Motor neuron (in vitro differentiated cells): ENCODE measurements at regions not wholly inside any gene's neighbourhood (a gene's known extent, or its start where the extent isn't known, plus 50 kb on each side); places are given as distances from the start of the nearest gene placed in this dataset.

Experiments
- ATAC-seq, 8 experiments: fragments of 200-7000 bp; cut with Tn5 transposase; replicated peaks in 6 of 8; 2 replicates each; pipeline ENCODE4 v1.8.0; 2021; ENCODE audit warnings: mild to moderate bottlenecking in 8 of 8, moderate library complexity in 8 of 8
- H3K27ac ChIP-seq, 2 donors: fragments of 250-450 bp; sonication (Bioruptor Pico); 2 replicates each; pipeline ENCODE4 v1.9.0; 2021; ENCODE audit warnings: antibody characterized with exemption in 2 of 2, mild to moderate bottlenecking in 2 of 2, moderate library complexity in 1 of 2
- H3K4me1 ChIP-seq, 2 donors: fragments of 250-450 bp; sonication (Bioruptor Pico); replicated peaks in 1 of 2; 2 replicates each; pipeline ENCODE4 v1.6.1; 2021; ENCODE audit warnings: antibody characterized with exemption in 2 of 2, mild to moderate bottlenecking in 2 of 2, moderate library complexity in 1 of 2
- H3K4me3 ChIP-seq, 5 donors: fragments of 250-450 bp; sonication (Bioruptor Pico); 2 replicates each; pipeline ENCODE4 v1.9.0; 2021; ENCODE audit warnings: antibody characterized with exemption in 5 of 5, mild to moderate bottlenecking in 5 of 5, moderate library complexity in 4 of 5
- WGBS, 10 experiments: fragments of 450-650 bp; shearing (Covaris generic); methylation state at CpG; one replicate each; pipeline ENCODE4 v1.0.0; 2022; 5-methylcytosine and 5-hydroxymethylcytosine counted together
- in situ Hi-C, 9 experiments: fragments of 400-800 bp; cut with MboI; loops; one replicate each; pipeline ENCODE4 v1.15.0; 2021; ENCODE audit warnings: low sequenced_read_pairs in 9 of 9, low pct_unique_long_range_greater_than_20kb in 2 of 9; ENCODE audit not compliant: unreplicated experiment in 9 of 9

DNA sequence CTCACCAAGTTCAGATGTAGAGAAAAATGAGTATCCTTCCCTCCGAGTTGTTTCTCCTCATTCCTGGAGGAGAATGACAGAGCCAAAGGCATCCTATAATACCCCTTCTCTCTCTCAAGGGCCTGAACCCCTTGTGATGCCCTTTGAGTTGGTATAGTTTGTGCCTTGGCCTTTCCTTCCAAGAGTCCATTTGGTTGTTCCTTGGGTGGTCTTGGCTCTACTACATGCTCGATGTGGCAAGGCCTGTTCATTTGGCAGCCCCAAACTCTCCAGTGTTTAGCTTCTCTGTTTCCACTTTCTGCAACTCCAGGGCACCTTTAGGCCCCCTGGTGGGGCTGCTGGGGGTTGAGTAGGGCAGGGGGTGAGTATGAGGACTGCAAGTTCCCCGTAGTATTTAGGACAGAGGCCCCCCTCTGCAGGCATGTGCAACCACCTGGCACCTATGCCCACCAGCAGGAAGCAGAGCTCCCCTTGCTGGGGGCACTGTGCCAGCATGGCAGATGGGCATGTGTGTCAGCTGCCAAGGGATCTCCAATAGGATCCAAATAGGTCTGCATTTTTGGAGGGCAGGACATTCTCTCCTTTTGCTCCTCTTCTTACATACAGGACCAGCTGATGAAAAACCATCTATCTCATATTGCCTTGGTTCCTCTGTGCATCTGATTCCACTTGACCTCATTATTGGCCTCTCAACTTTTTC, 217.2 kb upstream of the CADM1 start:
- peaks cover 25 to 36% of the 10 kb centered on the region in 2 donors for H3K4me1 ChIP-seq
- ATAC-seq = no peak
- peak overlapping the region in 1 of 2 donors; percentile 8 for H3K27ac ChIP-seq
- 33 to 100% (median 67%) methylated on average over 1 of the region's 3 CpGs; no CpG with 5 or more reads in 5 of the 10 experiments for WGBS, 10 experiments
- in situ Hi-C loops = no loop called here
- H3K4me3 ChIP-seq = no peak overlapping the region

DNA sequence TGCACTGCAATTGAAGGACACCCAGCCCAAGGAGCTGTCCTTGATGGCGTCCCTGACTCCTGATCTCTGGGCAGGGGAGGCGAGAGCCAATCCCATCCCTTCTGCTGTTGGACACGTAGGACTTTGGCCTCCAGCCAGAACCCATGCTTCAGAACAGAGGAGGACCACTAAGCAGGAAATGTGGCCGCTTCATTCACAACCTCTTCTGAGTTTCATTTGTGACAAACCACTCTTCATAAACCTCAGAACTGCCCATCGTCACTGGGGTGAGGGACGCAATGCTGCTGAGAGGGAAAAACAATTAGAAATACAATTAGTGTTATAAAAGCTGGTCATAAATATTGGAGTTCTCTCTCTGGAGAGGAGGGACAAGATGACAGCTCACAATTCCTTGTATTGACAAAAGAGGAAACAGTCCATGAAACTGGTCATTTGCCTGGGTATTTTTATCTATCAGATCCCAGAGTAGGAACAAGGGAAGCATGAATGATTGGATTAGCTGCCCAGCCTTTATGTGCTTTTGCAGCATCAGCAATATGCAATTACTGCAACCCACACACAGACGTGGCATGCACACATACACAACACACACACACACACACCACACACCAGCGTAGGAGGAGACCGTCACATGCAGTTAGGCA, 216.5 kb upstream of the CADM1 start:
- peak in 5 of 8 experiments; percentile 67 to 79 (median 73) for ATAC-seq
- WGBS, 10 experiments = 3 to 100% (median 42%) methylated on average over 1 to 5 of the region's 9 CpGs; no CpG with 5 or more reads in 1 of the 10 experiments
- in situ Hi-C loops = no loop called here
- Histone ChIP-seq H3K4me1 (peaks cover 30 to 43% of the 10 kb centered on the region in 2 donors), H3K4me3 (no peak overlapping the region), H3K27ac (peak overlapping the region; percentile 1 to 8)

GRCh38 chr11:115718945-115719344, 214.7 kb upstream of the CADM1 start:
- ATAC-seq = no peak
- WGBS, 10 experiments = 5 to 100% (median 60%) methylated on average over 2 to 3 of the region's 3 CpGs; no CpG with 5 or more reads in 4 of the 10 experiments
- H3K27ac ChIP-seq = no peak overlapping the region

GRCh38 chr11:115718106-115718505, 213.9 kb upstream of the CADM1 start:
- no peak for ATAC-seq
- H3K27ac ChIP-seq = no peak overlapping the region
- 0 to 100% (median 70%) methylated on average over 1 to 5 of the region's 6 CpGs; no CpG with 5 or more reads in 1 of the 10 experiments for WGBS, 10 experiments
- in situ Hi-C loops = no loop called here
- H3K4me1 ChIP-seq = peaks cover 30 to 46% of the 10 kb centered on the region in 2 donors
- no peak overlapping the region for H3K4me3 ChIP-seq

More at GRCh38 chr11:115718945-115719344, 214.7 kb upstream of the CADM1 start:
- H3K4me3 ChIP-seq = no peak overlapping the region
- in situ Hi-C loops = no loop called here
- peaks cover 30 to 46% of the 10 kb centered on the region in 2 donors for H3K4me1 ChIP-seq

- Histone ChIP-seq H3K4me3 (no peak overlapping the region), H3K4me1 (peaks cover 30 to 47% of the 10 kb centered on the region in 2 donors), H3K27ac (peak overlapping the region in 1 of 2 donors; percentile 14)
- ATAC-seq = peak in 5 of 8 experiments; percentile 52 to 80 (median 72)
- WGBS, 10 experiments = 6 to 100% (median 51%) methylated on average over 1 to 10 of the region's 29 CpGs; no CpG with 5 or more reads in 1 of the 10 experiments
- in situ Hi-C loops = no loop called here
These were observed 212.7 kb upstream of the CADM1 start for GRCh38 chr11:115716601-115717529.

GRCh38 chr11:115716080-115716479, 211.9 kb upstream of the CADM1 start:
- Histone ChIP-seq H3K27ac (no peak overlapping the region), H3K4me1 (peaks cover 28 to 50% of the 10 kb centered on the region in 2 donors), H3K4me3 (no peak overlapping the region)
- ATAC-seq = no peak
- in situ Hi-C loops = no loop called here
- 0 to 100% (median 93%) methylated on average over 1 to 6 of the region's 7 CpGs; no CpG with 5 or more reads in 3 of the 10 experiments for WGBS, 10 experiments

DNA sequence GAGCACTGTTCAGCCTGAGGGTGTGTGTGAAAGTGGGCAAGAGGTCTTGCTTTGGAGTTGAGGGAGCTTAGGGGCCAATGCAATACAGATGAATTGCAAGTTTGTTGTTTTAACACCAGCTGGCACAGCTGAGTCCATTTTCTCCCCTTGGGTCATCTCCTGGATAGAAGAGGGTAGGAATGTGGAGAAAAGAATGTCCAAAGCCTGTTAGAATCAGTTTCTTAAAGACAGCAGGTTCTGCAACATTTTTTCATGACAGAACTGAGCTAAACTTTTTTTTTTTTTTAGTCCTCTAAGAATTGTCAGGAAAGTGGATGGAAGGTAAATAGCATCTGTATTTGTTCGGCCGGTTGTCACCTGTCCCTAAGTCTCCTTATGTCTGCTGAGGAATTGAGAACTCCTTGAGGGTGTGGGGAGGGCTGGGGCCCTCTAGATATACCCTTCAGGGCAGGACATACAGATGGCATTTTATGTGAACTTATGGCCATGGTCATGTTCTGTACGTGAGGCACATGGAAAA, 211.1 kb upstream of the CADM1 start:
- WGBS, 10 experiments = 45 to 100% (median 83%) methylated on average over 1 to 3 of the region's 3 CpGs; no CpG with 5 or more reads in 3 of the 10 experiments
- Histone ChIP-seq H3K4me3 (no peak overlapping the region), H3K27ac (no peak overlapping the region), H3K4me1 (peaks cover 25 to 50% of the 10 kb centered on the region in 2 donors)
- in situ Hi-C loops = no loop called here
- ATAC-seq = no peak

DNA sequence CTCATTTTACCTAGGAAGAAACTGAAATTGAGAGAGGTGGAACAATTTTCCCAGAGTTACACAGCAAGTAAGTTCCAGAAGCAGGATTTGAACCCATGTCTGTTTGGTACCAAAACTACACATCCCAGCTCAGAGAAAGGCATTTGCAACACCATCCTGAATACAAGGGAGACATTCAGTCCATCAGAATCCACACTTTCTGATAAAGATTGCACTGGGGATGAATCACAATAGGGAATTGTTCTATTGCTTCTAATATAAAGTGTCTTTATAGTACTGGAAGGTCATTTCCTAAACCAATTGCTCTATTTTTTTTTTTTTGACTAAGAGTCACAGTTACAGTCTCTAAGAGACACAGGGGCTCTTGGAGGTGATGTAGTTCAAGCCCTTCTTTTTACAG, 208.1 kb upstream of the CADM1 start:
- ATAC-seq = no peak

GRCh38 chr11:115710980-115711379, 206.8 kb upstream of the CADM1 start:
- peaks cover 7 to 36% of the 10 kb centered on the region in 2 donors for H3K4me1 ChIP-seq
- no peak overlapping the region for H3K4me3 ChIP-seq
- ATAC-seq = peak in 5 of 8 experiments; percentile 67 to 90 (median 86)
- in situ Hi-C loops = no loop called here
- peak overlapping the region; percentile 21 to 69 for H3K27ac ChIP-seq
- WGBS, 10 experiments = 0 to 84% (median 65%) methylated on average over 1 to 19 of the region's 20 CpGs; no CpG with 5 or more reads in 4 of the 10 experiments

More for the DNA sequence above, 208.1 kb upstream of the CADM1 start:
- no peak overlapping the region for H3K27ac ChIP-seq
- peaks cover 20 to 48% of the 10 kb centered on the region in 2 donors for H3K4me1 ChIP-seq
- H3K4me3 ChIP-seq = no peak overlapping the region
- in situ Hi-C loops = no loop called here

DNA sequence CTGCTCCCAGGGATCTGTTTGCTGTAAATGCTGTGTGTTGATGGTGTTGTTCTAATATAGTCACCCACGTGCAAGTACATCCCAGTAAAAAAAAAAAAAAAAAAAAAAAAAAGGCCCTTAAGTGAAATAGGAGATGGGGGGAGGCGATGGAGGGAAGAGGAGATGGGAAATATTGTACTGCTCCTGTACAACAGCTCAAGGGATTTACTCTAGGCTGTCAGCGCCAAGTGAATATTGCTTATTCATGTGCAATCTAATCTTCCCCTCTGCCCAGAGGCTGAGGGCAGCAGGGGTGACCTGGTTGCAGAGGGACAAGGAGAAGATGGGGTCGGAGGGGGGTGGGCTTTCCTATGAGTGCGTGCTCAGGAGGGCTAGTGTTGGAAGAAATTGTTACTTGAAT, 206.2 kb upstream of the CADM1 start:
- Histone ChIP-seq H3K4me3 (no peak overlapping the region), H3K4me1 (peaks cover 7 to 30% of the 10 kb centered on the region in 2 donors), H3K27ac (peak overlapping the region in 1 of 2 donors; percentile 69)
- ATAC-seq = peak in 5 of 8 experiments; percentile 41 to 76 (median 75)
- WGBS, 10 experiments = 8 to 100% (median 79%) methylated on average over 1 to 5 of the region's 5 CpGs; no CpG with 5 or more reads in 4 of the 10 experiments
- in situ Hi-C loops = no loop called here

DNA sequence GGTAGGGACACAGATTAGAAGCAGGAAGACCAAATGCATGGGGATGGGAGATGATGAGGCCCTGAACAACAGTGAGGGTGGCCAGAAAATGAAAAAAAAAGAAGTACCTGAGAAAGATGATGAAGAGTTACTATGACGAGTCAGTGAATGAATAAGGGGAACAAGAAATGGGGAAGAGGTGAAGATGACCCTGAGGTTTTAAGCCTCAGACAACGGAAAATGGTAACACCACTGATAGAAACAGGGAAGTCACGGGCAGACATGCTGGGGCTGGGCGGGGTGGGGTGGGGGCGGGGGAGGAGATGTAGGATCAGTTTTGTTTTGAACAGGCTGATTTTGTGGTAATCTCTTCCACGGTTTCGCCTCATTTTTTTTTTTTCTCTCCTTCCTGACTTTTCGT, 205.1 kb upstream of the CADM1 start:
- no peak for ATAC-seq
- 33 to 86% (median 71%) methylated on average over 1 to 8 of the region's 8 CpGs; no CpG with 5 or more reads in 2 of the 10 experiments for WGBS, 10 experiments
- Histone ChIP-seq H3K4me3 (no peak overlapping the region), H3K27ac (no peak overlapping the region), H3K4me1 (peaks cover 7 to 30% of the 10 kb centered on the region in 2 donors)
- in situ Hi-C loops = no loop called here

DNA sequence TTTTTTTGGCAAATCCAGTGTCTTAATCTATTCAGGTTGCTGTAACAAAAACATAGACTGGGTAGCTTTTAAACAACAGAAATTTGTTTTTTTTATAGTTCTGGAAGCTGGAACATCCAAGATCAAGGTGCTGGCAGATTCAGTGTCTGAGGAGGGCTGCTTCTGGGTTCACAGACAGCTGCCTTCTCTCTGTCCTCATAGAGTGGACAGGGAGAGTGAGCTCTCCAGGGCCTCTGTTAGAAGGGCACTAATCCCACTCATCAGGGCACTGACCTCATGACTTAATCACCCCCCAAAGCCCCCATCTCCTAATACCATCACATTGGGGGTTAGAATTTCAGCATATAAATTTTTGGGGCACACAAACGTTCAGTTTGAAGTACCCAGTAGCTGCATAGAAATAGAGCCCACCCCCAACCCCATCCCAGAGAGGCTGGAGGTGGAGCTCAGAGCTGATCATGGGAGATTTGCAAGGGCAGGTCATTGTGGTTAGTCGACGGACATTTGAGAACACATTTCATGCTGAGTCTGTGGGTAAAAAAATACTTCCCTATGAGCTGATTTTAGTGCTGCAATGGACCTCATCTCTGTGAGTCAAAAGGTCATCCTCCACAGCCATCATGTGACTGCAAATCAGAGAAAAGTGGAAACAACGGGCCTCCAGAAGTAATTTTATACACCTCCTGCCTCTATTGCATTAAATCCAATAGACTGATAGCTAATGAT, 203.1 kb upstream of the CADM1 start:
- Histone ChIP-seq H3K27ac (no peak overlapping the region), H3K4me3 (no peak overlapping the region), H3K4me1 (peaks cover 7 to 30% of the 10 kb centered on the region in 2 donors)
- ATAC-seq = peak in 2 of 8 experiments; percentile 15 to 22
- in situ Hi-C loops = no loop called here
- WGBS, 10 experiments = 0 to 83% (median 50%) methylated on average over 1 to 4 of the region's 4 CpGs; no CpG with 5 or more reads in 2 of the 10 experiments
